ENCODE measurements at regions not wholly inside any gene's neighbourhood (a gene's known extent, or its start where the extent isn't known, plus 50 kb on each side); places are given as distances from the start of the nearest gene placed in this dataset.
A peak's percentile ranks its signal among the peaks of the same experiment; 100 is the strongest.

DNA sequence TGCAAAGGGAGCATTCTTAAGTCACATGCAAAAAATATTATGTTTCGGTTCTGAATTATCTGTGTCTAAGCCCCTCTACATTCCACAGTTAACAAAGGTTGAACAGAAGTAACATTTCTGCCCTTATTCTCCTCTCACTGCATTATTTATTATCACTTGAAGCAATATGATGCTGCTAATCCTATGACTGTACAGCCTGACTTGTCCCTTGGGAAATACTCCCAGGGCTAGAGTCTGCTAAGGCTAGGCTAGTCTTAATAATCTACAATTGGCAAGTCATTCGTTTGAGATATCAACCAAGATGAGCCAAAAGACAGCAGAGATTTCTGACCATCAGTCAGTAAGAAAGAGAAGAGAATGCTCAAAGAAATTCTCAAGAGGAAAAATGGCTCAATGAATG lies 226.9 kb upstream of the HCCS start:
- no peaks in the 10 kb centered on the region for H3K4me1 ChIP-seq
- no peak overlapping the region for H3K27ac ChIP-seq
- H3K9me3 ChIP-seq = no peaks in the 10 kb centered on the region
- ChIA-PET CTCF (no interaction called here), POLR2A (no interaction called here)
- no peak overlapping the region for H3K4me2 ChIP-seq
- 63% methylated on average over 2 of the region's 2 CpGs for WGBS (ENCODE audit: missing lambda C conversion rate)
- no peak for TF ChIP-seq FOXS1 (CRISPR knock-in tag; IDR thresholded peaks at IDR 0.05)
- TF ChIP-seq, protein P1, sequence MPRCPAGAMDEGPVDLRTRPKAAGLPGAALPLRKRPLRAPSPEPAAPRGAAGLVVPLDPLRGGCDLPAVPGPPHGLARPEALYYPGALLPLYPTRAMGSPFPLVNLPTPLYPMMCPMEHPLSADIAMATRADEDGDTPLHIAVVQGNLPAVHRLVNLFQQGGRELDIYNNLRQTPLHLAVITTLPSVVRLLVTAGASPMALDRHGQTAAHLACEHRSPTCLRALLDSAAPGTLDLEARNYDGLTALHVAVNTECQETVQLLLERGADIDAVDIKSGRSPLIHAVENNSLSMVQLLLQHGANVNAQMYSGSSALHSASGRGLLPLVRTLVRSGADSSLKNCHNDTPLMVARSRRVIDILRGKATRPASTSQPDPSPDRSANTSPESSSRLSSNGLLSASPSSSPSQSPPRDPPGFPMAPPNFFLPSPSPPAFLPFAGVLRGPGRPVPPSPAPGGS (IDR thresholded peaks at IDR 0.05) = no peak
- no peak for TF ChIP-seq ZNF302 (CRISPR knock-in tag; IDR thresholded peaks at IDR 0.05)
- no peak for TF ChIP-seq KDM1A (IDR thresholded peaks at IDR 0.05; ENCODE audit: low read depth)
- TF ChIP-seq MAFK (IDR thresholded peaks at IDR 0.05; ENCODE audit: partially characterized antibody) = no peak
- no peak for TF ChIP-seq HOXB13 (CRISPR knock-in tag; IDR thresholded peaks at IDR 0.05; ENCODE audit: low read depth)
- TF ChIP-seq EHF (CRISPR knock-in tag; IDR thresholded peaks at IDR 0.05) = no peak
- no peak for TF ChIP-seq MAZ (IDR thresholded peaks at IDR 0.05; ENCODE audit: borderline replicate concordance, low read depth, low read length)
- TF ChIP-seq RCOR1 (IDR thresholded peaks at IDR 0.05; ENCODE audit: low read depth, low read length) = no peak
- TF ChIP-seq, protein P2, sequence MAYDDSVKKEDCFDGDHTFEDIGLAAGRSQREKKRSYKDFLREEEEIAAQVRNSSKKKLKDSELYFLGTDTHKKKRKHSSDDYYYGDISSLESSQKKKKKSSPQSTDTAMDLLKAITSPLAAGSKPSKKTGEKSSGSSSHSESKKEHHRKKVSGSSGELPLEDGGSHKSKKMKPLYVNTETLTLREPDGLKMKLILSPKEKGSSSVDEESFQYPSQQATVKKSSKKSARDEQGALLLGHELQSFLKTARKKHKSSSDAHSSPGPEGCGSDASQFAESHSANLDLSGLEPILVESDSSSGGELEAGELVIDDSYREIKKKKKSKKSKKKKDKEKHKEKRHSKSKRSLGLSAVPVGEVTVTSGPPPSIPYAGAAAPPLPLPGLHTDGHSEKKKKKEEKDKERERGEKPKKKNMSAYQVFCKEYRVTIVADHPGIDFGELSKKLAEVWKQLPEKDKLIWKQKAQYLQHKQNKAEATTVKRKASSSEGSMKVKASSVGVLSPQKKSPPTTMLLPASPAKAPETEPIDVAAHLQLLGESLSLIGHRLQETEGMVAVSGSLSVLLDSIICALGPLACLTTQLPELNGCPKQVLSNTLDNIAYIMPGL (CRISPR knock-in tag; IDR thresholded peaks at IDR 0.05; ENCODE audit: borderline replicate concordance) = no peak
- no peak for TF ChIP-seq POLR2A (IDR thresholded peaks at IDR 0.05; ENCODE audit: low read length)
- ATAC-seq (no peak), DNase-seq (ENCODE audit: low read depth in 1 of 2, low spot score in 1 of 2) (no peak), FAIRE-seq (peak; percentile 90)
- H3K4me3 ChIP-seq = no peak overlapping the region

DNA sequence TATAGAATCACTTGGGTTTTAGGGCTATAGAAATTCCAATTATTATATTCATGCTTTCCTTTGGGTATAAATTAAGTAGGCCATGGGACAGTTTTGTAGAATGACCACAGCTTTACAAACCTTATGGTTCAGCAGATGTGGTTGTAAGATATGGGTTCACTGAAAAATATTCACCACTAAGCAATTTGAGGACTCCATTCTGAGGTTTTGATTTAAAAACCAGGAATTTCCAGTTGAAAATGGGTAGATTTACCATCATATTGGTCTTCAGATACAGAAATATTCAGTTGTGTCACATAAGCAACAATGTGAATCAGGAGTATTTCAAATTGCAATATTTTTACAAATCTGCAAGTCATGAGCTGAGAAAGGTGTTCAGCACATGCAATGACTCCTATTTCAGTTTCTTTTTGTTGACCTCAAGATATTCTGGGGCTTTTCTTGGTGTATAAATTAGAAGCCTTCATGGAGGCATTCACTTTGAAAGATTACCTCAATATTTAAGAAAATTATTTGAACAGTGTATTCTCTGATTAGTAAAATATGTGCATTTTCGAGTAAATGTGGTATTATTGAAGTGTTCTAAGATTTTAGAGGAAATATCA lies 218.4 kb upstream of the HCCS start:
- CTCF ChIA-PET = no interaction called here
- no peak for ATAC-seq

DNA sequence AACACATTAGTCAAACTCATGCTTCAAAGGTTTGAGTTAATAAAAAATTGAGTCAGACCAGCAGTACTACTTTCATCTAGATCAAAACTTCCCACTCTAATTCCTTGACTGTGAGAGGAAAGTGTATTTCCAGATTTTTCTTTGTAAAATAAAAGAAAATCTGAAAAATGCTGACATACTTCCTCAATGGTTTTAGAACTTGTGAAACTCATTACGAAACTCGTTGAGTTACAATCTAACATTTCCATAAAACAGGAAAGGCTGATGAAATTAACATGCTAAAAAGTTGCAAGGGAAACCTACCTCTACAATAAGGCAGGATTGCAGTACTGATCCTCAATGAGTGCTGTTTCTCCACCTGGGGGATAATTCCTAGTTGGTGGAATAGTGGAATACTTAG lies 217.8 kb upstream of the HCCS start:
- no peak for TF ChIP-seq ZSCAN20 (CRISPR knock-in tag; IDR thresholded peaks at IDR 0.05)
- 100% methylated on average over 2 of the region's 2 CpGs for WGBS (ENCODE audit: missing lambda C conversion rate)
- Histone ChIP-seq H3K4me3 (no peak overlapping the region), H3K27ac (no peak overlapping the region), H3K4me2 (no peak overlapping the region), H3K9me3 (no peaks in the 10 kb centered on the region), H3K4me1 (no peaks in the 10 kb centered on the region)
- DNase-seq (ENCODE audit: low read depth in 1 of 2, low spot score in 1 of 2) (no peak), FAIRE-seq (no peak), ATAC-seq (no peak)
- ChIA-PET CTCF (no interaction called here), POLR2A (no interaction called here)

More for the DNA sequence above, 218.4 kb upstream of the HCCS start:
- FAIRE-seq (peak; percentile 77), DNase-seq (ENCODE audit: low read depth in 1 of 2, low spot score in 1 of 2) (no peak)
- Histone ChIP-seq H3K27ac (no peak overlapping the region), H3K4me3 (no peak overlapping the region), H3K9me3 (no peaks in the 10 kb centered on the region), H3K4me1 (no peaks in the 10 kb centered on the region), H3K4me2 (no peak overlapping the region)
- WGBS (ENCODE audit: missing lambda C conversion rate) = 41% methylated on average over 1 of the region's 1 CpG
- POLR2A ChIA-PET = no interaction called here
- no peak for TF ChIP-seq SREBF2 (IDR thresholded peaks at IDR 0.05)
- TF ChIP-seq NFE2L2 (conservative IDR thresholded peaks at IDR 0.05; ENCODE audit: low read length) = peak; percentile 48; the same call in 1 of the 2 replicates

DNA sequence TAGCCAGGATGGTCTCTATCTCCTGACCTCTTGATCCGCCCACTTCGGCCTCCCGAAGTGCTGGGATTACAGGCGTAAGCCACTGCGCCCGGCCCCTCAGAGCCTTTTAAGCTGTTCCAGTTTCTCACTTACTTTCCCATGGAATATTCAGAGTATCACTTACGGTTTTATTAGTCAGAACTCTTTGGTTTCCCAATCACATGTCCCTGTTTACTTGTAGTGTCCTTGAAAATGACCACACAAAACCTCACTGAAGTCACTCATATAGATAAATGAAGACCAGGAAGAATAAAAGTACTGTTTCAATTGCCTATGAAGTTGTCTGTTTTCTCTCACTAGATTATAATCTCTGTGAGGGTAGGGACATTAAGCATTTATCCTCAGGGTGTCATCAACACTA lies 217.2 kb upstream of the HCCS start:
- FAIRE-seq = peak; percentile 18
- Histone ChIP-seq H3K4me1 (no peaks in the 10 kb centered on the region), H3K4me3 (no peak overlapping the region), H3K9me3 (no peaks in the 10 kb centered on the region), H3K27ac (no peak overlapping the region), H3K4me2 (no peak overlapping the region)
- ChIA-PET CTCF (no interaction called here), POLR2A (no interaction called here)
- DNase-seq (ENCODE audit: low read depth in 1 of 2, low spot score in 1 of 2) = no peak
- whole genome bisulfite sequencing (ENCODE audit: missing lambda C conversion rate) = 92% methylated on average over 7 of the region's 7 CpGs
- no peak for ATAC-seq
- TF ChIP-seq NR3C1 (IDR thresholded peaks at IDR 0.05) = no peak
- TF ChIP-seq RCOR1 (IDR thresholded peaks at IDR 0.05; ENCODE audit: low read depth, low read length) = no peak
- no peak for TF ChIP-seq RARB (CRISPR knock-in tag; IDR thresholded peaks at IDR 0.05)
- TF ChIP-seq CBX2 (IDR thresholded peaks at IDR 0.05; ENCODE audit: borderline replicate concordance, low read depth) = no peak
